M059J (cell line): ENCODE measurements at regions not wholly inside any gene's neighbourhood (a gene's known extent, or its start where the extent isn't known, plus 50 kb on each side); places are given as distances from the start of the nearest gene placed in this dataset.
"Not testable (repeated sequence)": the region's sequence is repeated elsewhere in the genome, so short reads cannot be mapped to it uniquely, and the experiment has no call there.

Source experiments
- DNase-seq: peaks from one replicate; pipeline ENCODE4 v3.0.0-alpha.2; 2012; ENCODE audit warnings: low read depth

DNA sequence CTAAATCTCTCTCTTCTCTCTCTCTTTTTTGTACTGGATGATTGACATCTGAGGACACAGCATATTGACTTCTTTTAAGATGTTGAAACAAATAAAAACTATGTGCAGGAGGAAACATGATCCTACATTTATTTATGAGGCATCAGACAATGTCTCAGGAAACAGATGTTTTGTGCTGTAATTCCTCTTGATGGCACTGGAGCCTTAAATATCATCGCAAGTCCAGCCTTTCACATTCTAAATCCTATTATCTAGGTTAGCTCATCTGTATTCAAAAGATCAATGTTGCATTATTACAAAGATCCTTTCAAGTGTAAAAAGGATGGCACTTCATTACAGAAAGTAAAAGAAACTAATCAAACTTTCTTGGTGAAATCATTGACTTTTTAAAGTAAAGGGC, 63.9 kb downstream of the MAT2B start:
- peak; percentile 49 for DNase-seq

DNA sequence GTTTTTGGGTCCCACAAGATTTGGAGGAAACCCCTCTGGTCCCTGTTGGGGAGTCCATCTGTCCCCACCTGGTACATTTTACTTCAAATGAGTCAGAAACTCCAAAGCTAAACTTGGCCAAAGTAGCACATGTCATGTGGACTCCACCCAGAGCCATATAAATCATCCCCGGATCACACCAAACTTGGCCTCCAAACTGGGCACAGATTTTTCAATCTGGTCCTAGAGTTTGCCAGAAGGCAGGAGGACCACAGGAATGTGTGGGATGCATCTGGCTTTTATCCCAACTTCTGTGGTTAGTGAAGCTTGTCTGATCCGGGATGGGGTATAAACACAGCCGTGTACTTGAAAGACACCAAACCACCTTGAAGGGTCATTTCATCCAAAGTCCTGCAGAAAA, 66.3 kb downstream of the MAT2B start:
- DNase-seq = peak; percentile 97

DNA sequence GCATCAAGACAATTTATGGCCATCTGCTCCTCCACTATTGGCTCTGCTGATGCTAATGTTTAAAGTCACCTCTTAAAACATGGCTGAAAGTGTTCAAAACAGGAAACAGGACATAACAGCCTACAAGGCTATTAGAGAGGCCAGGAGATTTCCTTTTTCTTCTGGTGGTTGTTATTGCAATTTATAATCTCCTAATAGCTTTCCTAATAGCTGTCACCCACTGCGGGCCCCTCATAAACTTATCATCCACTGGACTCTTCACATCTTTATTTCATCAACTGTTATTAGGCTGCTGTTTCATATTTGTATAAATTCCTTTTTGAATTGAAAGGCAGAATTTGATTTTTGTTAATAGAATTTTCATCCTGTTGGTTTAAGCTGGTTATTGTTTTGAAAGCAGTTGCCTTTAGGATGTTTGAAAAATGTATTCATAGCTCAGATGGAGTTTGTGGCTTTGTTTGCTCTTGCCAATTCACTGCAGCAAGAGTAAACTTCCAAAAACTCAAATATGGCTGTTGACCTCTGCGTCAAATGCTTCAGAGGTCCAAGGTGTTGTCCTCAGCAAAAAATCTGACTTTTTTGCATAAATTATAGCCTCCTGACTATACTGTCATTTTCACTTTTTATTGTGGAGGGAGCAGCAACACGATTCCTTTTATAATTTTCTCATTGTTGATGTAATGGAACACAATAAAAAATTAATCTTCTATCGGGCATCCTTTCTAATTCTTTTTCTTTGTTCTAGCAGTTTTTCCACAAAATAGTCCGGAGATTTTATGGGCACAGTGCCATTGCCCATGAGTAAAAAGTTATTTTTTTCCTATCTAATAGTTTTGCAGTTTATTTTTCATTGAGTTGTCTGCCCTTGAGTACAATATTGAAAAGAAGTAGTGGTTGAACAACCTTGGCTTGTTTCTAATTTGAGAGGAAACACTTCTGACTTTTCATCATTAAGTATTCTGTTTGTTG, 69.3 kb downstream of the MAT2B start:
- DNase-seq = no peak

DNA sequence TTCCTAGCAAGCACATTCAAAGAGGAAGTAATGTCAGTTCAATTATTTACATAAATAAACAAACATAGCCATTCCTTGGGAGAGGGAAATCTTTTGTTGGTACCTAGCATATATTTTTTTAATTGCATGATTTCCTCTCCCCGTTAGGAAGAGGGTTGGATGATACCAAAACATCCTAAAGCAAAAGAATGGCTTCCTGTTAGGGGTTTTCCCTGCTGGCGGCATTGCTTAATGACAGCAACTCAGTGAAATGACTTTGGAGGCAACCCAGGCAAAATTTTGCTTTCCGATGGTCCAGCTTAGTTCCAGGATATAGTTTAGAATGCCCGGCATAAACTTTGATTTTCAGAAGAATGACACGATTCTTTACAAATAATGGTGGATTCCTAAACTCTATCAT, 73.2 kb downstream of the MAT2B start:
- DNase-seq = no peak

DNA sequence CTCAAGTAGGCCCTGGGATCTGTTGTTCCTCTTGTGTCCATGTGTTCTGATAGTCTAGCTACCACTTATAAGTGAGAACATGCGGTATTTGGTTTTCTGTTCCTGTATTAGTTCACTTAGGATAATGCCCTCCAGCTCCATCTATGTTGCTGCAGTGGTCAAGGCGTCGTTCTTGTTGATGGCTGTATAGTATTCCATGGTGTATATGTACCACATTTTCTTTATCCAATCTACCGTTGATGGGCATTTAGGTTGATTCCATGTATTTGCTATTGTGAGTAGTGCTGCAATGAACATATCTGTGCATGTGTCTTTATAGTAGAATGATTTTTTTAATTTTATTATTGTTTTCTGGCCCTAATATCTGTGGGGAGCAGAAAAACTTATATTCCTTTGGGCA, 74.3 kb downstream of the MAT2B start:
- no peak for DNase-seq

DNA sequence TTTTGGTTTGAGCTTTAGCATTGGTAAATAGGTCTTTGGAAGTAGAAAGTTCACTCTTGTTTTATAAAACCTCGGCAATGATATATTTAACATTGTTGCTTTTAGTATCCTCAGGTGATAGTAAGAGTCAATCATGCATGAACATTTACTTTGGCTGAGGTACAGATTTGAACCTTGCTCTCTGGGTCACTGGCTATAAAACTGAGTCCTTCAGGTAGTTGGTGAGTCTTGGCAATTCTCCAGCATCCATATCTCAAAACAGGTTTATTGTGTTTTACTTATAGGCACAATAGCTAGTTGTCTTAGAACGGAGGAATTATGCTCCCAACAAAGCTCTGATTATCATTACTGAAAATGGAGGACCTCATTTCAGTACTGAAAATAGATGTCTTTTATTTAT, 75.1 kb downstream of the MAT2B start:
- peak; percentile 41 for DNase-seq

DNA sequence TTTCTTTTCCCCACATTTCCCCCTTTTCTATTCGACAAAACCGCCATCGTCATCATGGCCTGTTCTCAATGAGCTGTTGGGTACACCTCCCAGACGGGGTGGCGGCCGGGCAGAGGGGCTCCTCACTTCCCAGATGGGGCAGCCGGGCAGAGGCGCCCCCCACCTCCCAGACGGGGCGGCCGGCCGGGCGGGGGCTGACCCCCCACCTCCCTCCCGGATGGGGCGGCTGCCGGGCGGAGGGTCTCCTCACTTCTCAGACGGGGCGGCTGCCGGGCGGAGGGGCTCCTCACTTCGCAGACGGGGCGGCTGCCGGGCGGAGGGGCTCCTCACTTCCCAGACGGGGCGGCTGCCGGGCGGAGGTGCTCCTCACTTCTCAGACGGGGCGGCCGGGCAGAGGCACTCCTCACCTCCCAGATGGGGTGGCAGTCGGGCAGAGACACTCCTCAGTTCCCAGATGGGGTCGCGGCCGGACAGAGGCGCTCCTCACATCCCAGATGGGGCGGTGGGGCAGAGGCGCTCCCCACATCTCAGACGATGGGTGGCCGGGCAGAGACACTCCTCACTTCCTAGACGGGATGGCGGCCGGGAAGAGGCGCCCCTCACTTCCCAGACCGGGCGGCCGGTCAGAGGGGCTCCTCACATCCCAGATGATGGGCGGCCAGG, 78.2 kb downstream of the MAT2B start:
- DNase-seq = not testable (repeated sequence)

DNA sequence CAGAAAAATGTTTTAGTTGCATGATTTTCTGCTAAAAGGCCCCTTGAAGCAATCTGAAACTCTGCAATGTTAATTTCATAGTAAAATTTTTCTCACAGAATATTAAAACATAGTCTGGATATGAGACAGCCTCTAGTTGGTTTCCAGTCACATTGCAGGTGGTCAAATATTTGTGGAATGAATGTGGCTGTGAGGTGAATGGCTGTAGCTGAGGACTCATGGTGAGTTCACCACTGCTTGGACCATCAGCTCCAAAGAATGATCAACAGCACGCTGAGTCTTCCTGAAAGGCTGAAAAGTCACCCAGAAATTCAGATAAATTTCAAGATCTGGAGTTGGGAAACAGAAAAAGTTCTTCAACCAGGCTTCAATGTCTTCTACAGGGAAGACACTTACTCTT, 79.8 kb downstream of the MAT2B start:
- DNase-seq = peak; percentile 83

DNA sequence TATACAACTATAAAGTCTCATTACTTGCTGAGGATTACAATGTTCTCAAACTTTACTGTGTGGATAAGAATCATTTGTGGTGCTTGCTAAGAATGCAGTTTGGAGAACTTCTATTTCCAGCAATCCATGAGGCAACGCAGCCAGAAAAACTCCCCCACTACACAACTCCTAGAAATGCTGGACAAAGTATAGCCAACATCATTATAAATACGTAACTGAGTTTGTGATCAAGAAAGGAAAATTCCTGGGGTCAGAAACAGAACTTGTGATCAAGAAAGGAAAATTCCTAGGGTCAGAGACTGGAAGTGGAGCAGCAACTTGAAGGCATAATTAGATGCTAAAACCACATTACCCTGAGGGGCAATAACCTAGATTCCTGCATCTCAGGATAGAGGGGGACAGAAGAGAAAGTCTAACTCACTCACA, 81.1 kb downstream of the MAT2B start:
- DNase-seq = peak; percentile 72

DNA sequence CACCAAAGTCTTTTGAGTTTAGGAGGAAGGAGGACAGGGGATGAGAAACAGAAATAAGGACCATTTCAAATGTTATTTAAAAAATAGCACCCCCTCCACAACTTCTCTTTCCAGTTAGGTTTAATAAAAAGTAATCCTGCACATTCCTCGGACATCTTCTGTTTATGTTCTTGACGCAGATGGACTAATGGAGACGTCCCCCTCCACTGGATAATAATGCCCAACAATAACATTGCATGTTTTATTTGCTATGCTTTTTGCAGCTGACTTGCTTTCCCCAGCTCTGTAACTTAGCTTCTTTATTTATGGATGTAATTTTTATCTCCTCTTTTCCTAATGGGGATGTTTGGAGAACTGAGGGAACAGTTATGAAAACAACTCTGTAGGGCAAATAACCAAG, 89.5 kb downstream of the MAT2B start:
- DNase-seq = no peak

DNA sequence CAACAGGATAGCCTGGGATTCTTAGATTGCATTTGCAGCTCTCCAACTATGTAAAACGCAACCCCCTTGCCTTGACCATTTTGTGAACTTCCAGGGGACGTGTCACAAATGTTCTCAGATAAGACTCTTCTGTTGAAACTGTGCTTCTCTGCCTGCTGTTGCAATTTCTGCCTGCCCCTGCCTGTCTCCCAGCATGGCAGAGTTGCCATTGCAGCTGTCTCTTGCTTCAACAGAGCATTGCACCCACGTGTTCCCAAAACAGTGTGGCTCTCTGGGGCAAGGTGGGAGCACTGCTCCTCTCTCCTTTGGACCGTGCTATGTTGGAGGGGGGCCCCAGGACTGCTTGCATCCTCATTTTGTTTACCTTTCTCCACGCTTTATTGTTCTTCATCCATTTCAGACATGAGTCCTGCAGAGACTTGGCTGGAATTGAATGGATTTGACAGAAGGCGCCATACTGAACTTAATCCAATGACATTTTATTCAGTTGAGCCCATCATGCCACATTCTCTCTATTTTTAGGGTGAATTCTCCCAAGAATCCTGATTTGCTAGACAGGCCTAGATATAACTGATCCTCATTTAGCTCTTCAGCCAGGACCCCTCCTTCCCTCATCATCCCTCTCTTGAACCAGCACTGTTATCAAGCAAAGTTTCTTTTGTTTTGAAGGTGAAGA, 90.7 kb downstream of the MAT2B start:
- no peak for DNase-seq

DNA sequence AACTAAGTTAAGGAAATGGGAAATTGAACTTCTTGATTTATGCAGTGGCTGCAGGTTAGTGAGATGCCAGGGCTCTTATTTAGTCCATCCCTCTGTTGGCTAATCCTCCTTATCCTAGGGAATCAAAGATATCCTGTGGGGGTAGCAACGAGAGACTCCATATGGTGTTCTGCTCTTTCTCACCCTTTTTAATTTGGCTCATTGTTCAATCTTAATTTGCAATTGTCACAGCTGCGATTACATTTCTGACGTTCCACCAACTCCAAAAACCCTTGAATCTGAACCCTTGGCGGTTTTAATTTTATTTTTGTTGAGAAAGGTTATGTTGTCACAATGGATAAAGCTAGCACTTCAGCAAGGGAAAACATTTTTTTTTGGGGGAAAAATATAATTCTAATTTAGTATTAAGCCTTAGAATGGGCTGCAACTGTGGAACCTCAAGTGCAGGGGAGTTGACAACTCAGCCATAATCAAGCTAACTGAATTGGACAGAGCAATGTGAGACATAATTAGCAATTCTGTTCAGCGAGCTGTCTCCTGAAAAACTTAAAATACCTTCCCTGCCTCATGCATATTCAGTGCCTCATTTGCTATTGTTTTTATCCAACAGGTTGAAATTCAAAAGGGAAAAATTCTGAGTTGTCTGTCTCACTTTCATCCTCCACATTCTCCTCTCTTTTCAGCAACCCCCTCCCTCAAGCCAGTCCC, 91.3 kb downstream of the MAT2B start:
- no peak for DNase-seq

DNA sequence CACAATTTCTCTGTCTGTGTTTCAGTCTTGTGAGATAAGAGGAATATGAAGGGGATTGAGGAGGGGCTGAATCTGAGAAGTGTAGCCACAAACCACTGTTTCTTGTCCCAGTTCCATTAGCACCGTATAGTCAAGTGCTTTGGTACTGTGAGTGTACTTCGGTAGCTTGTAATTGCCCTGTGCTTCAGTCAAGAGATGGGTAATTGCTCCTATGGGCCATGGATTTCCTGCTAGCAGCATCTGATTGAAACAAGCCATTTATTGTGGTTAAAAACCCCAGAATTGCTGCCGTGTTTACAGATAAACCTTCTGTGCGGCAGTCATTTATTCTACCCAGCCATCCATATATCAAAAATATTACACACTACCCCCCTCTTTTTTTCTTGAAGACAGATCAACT, 98.6 kb downstream of the MAT2B start:
- no peak for DNase-seq

DNA sequence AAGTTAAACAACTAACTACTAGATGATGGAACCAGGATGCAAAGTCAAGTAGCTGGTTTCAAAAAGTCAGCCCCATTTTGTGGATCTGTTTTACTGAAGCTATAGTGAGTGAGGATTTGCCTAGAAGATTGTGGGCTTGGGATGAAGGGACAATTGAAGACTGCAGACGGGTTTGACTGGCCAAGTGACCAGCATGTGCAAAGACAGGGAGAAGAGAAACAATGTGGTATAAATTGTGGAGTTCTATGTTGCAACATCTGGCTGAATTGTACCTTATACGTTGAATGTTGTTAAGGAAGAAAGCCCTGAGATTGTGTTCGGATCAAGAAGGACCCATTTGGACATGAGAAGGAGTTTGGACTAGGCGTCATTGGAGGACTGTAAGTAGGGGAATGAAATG, 101.8 kb downstream of the MAT2B start:
- no peak for DNase-seq

DNA sequence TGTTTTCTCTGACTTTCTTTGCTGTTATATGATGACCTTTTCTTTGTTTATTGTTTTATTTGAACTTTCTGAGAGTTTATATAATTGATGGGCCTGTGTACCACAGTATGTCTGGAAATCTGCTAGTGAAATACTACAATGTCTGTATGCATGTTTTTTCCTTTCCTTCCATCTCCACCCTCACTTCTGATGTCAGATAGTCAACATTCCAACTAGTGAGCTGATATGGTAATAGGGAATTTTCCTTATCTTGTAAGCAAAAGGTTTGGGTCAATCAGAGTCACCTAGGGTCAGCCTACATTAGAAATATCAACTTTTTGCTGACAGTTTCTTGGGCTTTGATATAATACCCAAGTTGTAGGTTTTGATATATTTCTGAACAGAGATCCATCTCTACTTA, 103.2 kb downstream of the MAT2B start:
- no peak for DNase-seq

DNA sequence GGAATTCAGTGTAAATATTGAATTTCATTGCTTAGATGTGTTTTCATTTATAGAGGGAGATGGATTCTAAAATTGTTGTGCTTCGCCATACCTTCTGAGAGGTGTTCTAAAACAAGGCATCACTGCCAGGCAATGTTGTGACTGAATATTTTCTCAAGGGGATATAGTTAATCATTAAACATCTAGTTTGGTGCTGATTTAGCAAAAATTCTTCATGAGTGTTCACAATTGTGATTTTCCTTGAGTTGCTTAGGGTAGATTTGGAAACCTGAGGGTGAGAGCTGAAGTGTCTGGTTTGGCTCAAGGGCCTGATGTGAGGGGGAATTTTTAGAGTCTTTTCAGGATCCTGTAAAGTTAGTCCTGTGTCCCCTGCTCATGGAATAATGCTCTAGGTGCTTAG, 104.5 kb downstream of the MAT2B start:
- DNase-seq = no peak

DNA sequence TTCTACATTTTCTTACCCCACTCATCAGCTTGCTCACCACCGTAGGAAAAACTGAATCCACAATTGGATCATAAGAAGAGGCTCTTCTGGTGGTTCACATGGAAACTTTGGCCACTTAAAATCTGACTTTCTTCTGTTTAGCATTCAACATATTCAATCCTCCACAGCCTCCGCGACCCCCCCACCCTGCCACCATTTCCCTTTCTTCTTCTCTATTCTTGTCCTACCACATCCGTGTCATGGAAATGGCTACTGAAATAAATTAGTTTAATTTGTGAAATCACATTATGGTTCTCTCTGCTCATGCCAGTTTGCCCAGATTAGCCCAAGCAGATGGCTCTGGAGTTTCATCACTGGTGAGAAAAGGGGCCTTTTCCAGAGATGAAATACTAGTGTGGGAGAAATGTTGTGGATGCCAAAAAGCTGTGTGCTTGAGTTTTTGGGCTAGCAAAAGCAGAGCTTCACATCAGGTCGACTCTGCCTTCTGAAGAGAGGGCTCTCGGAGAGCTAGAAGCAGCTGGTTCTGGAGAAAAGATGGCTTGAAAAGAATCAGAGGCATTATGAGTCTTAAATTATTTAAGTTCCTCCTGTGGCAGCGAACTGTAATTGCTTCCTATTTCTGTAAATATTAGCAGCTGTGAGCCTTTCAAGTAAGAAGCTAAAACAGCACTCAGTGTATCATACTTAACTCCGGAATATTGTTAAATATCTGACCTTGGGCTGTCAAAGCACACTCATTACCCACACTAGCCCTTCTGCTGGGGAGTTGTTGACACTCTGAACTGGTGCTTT, 107.1 kb downstream of the MAT2B start:
- no peak for DNase-seq

DNA sequence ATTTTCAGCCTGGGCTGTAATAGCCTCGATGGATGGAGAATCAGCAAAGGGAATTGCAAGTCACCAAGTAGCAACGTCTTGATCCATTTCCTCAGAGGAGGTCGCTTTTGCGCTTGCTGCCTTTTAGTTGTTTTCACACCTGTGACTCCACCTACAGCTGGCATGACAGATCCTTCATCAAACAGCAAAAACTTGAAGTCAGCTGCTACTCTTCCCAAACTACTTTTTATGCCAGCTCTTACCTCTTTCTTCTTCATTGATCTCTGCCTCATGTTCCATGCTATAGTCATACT, 107.7 kb downstream of the MAT2B start:
- no peak for DNase-seq

DNA sequence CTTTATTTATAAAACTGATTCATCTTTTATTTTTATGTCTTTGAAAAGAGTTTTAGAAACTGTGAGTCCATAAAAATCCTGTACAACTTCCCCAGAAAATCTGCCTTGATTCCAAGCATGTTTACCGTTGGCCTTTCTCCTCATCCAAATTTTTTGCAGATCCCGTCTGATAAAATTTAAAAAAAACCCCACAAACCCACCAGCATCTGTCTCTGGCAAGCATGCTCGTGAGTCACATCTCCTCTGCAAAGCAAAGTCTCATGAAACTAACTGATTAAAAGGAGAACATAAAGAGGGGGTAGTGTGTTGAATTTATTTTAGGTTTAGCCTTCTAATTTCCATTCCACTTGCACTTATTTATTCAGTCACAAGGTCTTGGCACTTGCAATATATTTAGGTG, 109.4 kb downstream of the MAT2B start:
- no peak for DNase-seq

DNA sequence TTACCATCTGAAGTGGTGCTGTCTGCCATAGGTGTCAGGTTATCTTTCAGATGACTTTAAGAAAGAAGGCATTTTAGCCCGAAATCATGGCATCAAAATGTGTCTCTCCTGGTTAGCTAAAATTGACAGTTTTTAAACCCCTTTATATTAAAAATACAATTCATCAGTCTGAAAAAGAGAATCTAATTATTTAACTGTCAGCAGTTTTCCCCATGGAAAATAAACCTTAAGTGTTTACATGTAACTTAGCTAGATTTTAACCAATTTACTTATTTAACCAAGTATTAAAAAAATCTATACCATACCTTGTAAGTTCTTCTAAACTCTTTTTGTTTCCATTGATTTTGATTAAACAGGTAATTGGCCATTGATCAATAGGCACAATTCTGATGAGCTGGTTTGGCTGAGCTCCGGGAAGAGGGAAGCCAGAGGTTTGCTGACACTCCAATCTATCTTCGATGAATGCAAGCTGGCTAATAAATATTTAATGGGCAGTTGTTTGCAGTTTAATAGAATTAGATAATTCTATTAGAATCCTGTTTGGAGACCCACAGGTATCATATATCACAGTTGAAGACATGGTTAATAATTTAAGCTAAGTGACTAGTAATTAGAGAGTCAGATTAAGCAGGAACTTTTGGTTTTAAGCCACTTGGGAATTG, 114.0 kb downstream of the MAT2B start:
- no peak for DNase-seq

DNA sequence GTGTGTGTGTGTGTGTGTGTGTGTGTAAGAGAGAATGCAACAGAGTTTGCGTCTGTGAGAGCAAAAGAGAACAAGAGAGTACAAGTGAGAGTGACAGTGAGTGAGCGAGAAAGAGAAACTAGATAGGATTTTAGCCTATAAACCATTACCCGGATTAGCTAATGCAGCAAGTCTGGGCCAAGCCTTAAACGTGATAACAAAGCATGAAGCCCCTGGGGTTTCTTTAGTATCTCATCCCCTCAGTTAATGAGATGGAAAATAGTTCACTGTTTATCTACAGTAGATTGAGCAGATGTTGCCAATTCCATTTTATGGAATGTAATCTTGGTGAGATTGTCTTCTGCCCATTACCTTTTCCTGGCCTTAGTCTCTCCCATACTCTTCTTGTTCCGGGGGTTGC, 114.5 kb downstream of the MAT2B start:
- DNase-seq = no peak
